HUES48 (cell line): ENCODE measurements at regions not wholly inside any gene's neighbourhood (a gene's known extent, or its start where the extent isn't known, plus 50 kb on each side); places are given as distances from the start of the nearest gene placed in this dataset.
A peak's percentile ranks its signal among the peaks of the same experiment; 100 is the strongest.

Experiments used
- H3K27ac ChIP-seq: one replicate; pipeline ENCODE4 v1.7.0; 2013; ENCODE audit warnings: low read depth, low read length, inconsistent platforms
- H3K27me3 ChIP-seq: 2 replicates; pipeline ENCODE4 v1.6.1; 2013; ENCODE audit warnings: mild to moderate bottlenecking, low read length; ENCODE audit not compliant: control insufficient read depth, insufficient read depth
- H3K36me3 ChIP-seq: 2 replicates; pipeline ENCODE4 v1.6.1; 2013; ENCODE audit warnings: low read length; ENCODE audit not compliant: control insufficient read depth, insufficient read depth
- H3K4me1 ChIP-seq: 2 replicates; pipeline ENCODE4 v1.6.1; 2013; ENCODE audit warnings: mild to moderate bottlenecking, low read length; ENCODE audit not compliant: control insufficient read depth, insufficient read depth
- H3K4me3 ChIP-seq: 2 replicates; pipeline ENCODE4 v1.5.1; 2013; ENCODE audit warnings: mild to moderate bottlenecking, low read depth, low read length
- H3K9ac ChIP-seq: 2 replicates; pipeline ENCODE4 v1.6.1; 2013; ENCODE audit warnings: mild to moderate bottlenecking, low read depth, low read length, moderate library complexity
- H3K9me3 ChIP-seq: 2 replicates; pipeline ENCODE4 v1.6.1; 2013; ENCODE audit warnings: low read length; ENCODE audit not compliant: control insufficient read depth, insufficient read depth

GRCh38 chr14:95979339-95980042 lies 59.7 kb upstream of the C14orf132 start:
- no peaks in the 10 kb centered on the region for H3K27me3 ChIP-seq
- H3K9ac ChIP-seq: peak overlapping the region; percentile 37; the same call in 1 of the 2 replicates
- peaks cover 32% of the 10 kb centered on the region for H3K4me1 ChIP-seq
- H3K36me3 ChIP-seq: no peaks in the 10 kb centered on the region
- H3K4me3 ChIP-seq: no peak overlapping the region
- no peaks in the 10 kb centered on the region for H3K9me3 ChIP-seq
- peak overlapping the region; percentile 74 for H3K27ac ChIP-seq

- Histone ChIP-seq H3K4me1 (peaks cover 32% of the 10 kb centered on the region), H3K27me3 (no peaks in the 10 kb centered on the region), H3K9ac (no peak overlapping the region), H3K4me3 (0 out of 2 replicates have a peak overlapping the region, but pooled peaks have one; percentile 9), H3K27ac (peak overlapping the region; percentile 74), H3K9me3 (no peaks in the 10 kb centered on the region), H3K36me3 (no peaks in the 10 kb centered on the region)
Observed at GRCh38 chr14:95980402-95980801, 58.8 kb upstream of the C14orf132 start.

GRCh38 chr14:95981965-95982364 lies 57.2 kb upstream of the C14orf132 start:
- Histone ChIP-seq H3K4me1 (peaks cover 32% of the 10 kb centered on the region), H3K9me3 (no peaks in the 10 kb centered on the region), H3K9ac (no peak overlapping the region), H3K36me3 (no peaks in the 10 kb centered on the region), H3K27ac (no peak overlapping the region), H3K4me3 (no peak overlapping the region), H3K27me3 (no peaks in the 10 kb centered on the region)

GRCh38 chr14:95984206-95984605 lies 55.0 kb upstream of the C14orf132 start:
- no peaks in the 10 kb centered on the region for H3K36me3 ChIP-seq
- H3K4me1 ChIP-seq: peaks cover 23% of the 10 kb centered on the region
- H3K9ac ChIP-seq: no peak overlapping the region
- peaks cover 6% of the 10 kb centered on the region; the same call in 1 of the 2 replicates for H3K9me3 ChIP-seq
- no peak overlapping the region for H3K4me3 ChIP-seq
- H3K27me3 ChIP-seq: no peaks in the 10 kb centered on the region
- no peak overlapping the region for H3K27ac ChIP-seq
